Frontal cortex (tissue), 3 donors: ENCODE measurements at regions not wholly inside any gene's neighbourhood (a gene's known extent, or its start where the extent isn't known, plus 50 kb on each side); places are given as distances from the start of the nearest gene placed in this dataset.
A peak's percentile ranks its signal among the peaks of the same experiment; 100 is the strongest.

Source experiments
- DNase-seq, 2 donors: peaks; one replicate each; pipeline ENCODE4 v3.0.0; 2012; ENCODE audit warnings: low spot score in 2 of 2
- FAIRE-seq: peaks from 2 replicates; lab custom pipeline; 2012; peaks lifted over from hg19 to GRCh38; lab: Jason Lieb, UNC
- donor health status: control.
- donor health status: control.
- donor health status: control.

GRCh38 chr22:49628391-49629260, 199.0 kb downstream of the BRD1 start:
- FAIRE-seq, result no peak
- no peak for DNase-seq

- no peak for FAIRE-seq
Observed at GRCh38 chr22:49627217-49628181, 200.2 kb downstream of the BRD1 start.

GRCh38 chr22:49626361-49627216, 201.1 kb downstream of the BRD1 start:
- FAIRE-seq, result no peak
- DNase-seq, result no peak

More at GRCh38 chr22:49627217-49628181, 200.2 kb downstream of the BRD1 start:
- peak in 1 of 2 donors; percentile 59 for DNase-seq

GRCh38 chr22:49624421-49625177, 203.1 kb downstream of the BRD1 start:
- DNase-seq, result no peak
- FAIRE-seq, result no peak

- no peak for FAIRE-seq
- DNase-seq, result no peak
Observed at GRCh38 chr22:49623715-49624114, 204.0 kb downstream of the BRD1 start.

- DNase-seq (no peak), FAIRE-seq (no peak)
Observed at GRCh38 chr22:49623176-49623575, 204.5 kb downstream of the BRD1 start.

GRCh38 chr22:49622241-49623105, 205.2 kb downstream of the BRD1 start:
- FAIRE-seq (no peak), DNase-seq (no peak)

GRCh38 chr22:49621601-49622210, 206.0 kb downstream of the BRD1 start:
- no peak for DNase-seq
- FAIRE-seq, result no peak

- FAIRE-seq (no peak), DNase-seq (no peak)
Observed at GRCh38 chr22:49620666-49621065, 207.0 kb downstream of the BRD1 start.

- no peak for FAIRE-seq
- no peak for DNase-seq
Observed at GRCh38 chr22:49620003-49620556, 207.6 kb downstream of the BRD1 start.

GRCh38 chr22:49619301-49619700, 208.4 kb downstream of the BRD1 start:
- FAIRE-seq, result no peak
- no peak for DNase-seq

GRCh38 chr22:49618677-49618953, 209.1 kb downstream of the BRD1 start:
- no peak for FAIRE-seq

GRCh38 chr22:49617866-49618676, 209.6 kb downstream of the BRD1 start:
- FAIRE-seq, result no peak
- no peak for DNase-seq

More at GRCh38 chr22:49618677-49618953, 209.1 kb downstream of the BRD1 start:
- DNase-seq, result no peak

- DNase-seq (no peak), FAIRE-seq (no peak)
Observed at GRCh38 chr22:49617264-49617663, 210.4 kb downstream of the BRD1 start.

- FAIRE-seq, result no peak
- DNase-seq, result no peak
Observed at GRCh38 chr22:49616356-49617231, 211.1 kb downstream of the BRD1 start.
